ENCODE measurements at regions not wholly inside any gene's neighbourhood (a gene's known extent, or its start where the extent isn't known, plus 50 kb on each side); places are given as distances from the start of the nearest gene placed in this dataset.
A peak's percentile ranks its signal among the peaks of the same experiment; 100 is the strongest.

GRCh38 chr2:147792966-147793617 is 51.7 kb upstream of the ACVR2A start:
- DNase-seq = no peak

- DNase-seq = no peak
Measured at GRCh38 chr2:147790580-147790979, 54.2 kb upstream of the ACVR2A start.

- peak; percentile 63 for DNase-seq
Measured at GRCh38 chr2:147789720-147790119, 55.1 kb upstream of the ACVR2A start.

GRCh38 chr2:147789287-147789686 is 55.5 kb upstream of the ACVR2A start:
- DNase-seq = no peak

GRCh38 chr2:147782141-147782930 is 62.5 kb upstream of the ACVR2A start:
- no peak for DNase-seq

GRCh38 chr2:147779440-147779839 is 65.4 kb upstream of the ACVR2A start:
- no peak for DNase-seq

GRCh38 chr2:147777394-147777793 is 67.4 kb upstream of the ACVR2A start:
- no peak for DNase-seq

- DNase-seq = no peak
Measured at GRCh38 chr2:147774805-147775204, 70.0 kb upstream of the ACVR2A start.

- no peak for DNase-seq
Measured at GRCh38 chr2:147773479-147773878, 71.3 kb upstream of the ACVR2A start.

GRCh38 chr2:147772781-147773180 is 72.0 kb upstream of the ACVR2A start:
- DNase-seq = no peak

- DNase-seq = no peak
Measured at GRCh38 chr2:147763861-147764260, 81.0 kb upstream of the ACVR2A start.

- DNase-seq = no peak
Measured at GRCh38 chr2:147760984-147761383, 83.8 kb upstream of the ACVR2A start.

GRCh38 chr2:147759536-147759935 is 85.3 kb upstream of the ACVR2A start:
- peak; percentile 57 for DNase-seq

GRCh38 chr2:147758821-147759220 is 86.0 kb upstream of the ACVR2A start:
- peak; percentile 82 for DNase-seq

- DNase-seq = no peak
Measured at GRCh38 chr2:147756069-147756468, 88.8 kb upstream of the ACVR2A start.

- no peak for DNase-seq
Measured at GRCh38 chr2:147740211-147740927, 104.5 kb upstream of the ACVR2A start.

- DNase-seq = no peak
Measured at GRCh38 chr2:147739508-147739907, 105.3 kb upstream of the ACVR2A start.

- peak; percentile 38 for DNase-seq
Measured at GRCh38 chr2:147718831-147719230, 126.0 kb upstream of the ACVR2A start.

GRCh38 chr2:147716906-147717305 is 127.9 kb upstream of the ACVR2A start:
- no peak for DNase-seq

- DNase-seq = no peak
Measured at GRCh38 chr2:147715807-147716206, 129.0 kb upstream of the ACVR2A start.

GRCh38 chr2:147714582-147714981 is 130.2 kb upstream of the ACVR2A start:
- DNase-seq = no peak

GRCh38 chr2:147713349-147713748 is 131.5 kb upstream of the ACVR2A start:
- DNase-seq = no peak

- no peak for DNase-seq
Measured at GRCh38 chr2:147712051-147712450, 132.8 kb upstream of the ACVR2A start.

Measured in skin of body (tissue), 1 donor.